HepG2 (cell line): ENCODE measurements at regions not wholly inside any gene's neighbourhood (a gene's known extent, or its start where the extent isn't known, plus 50 kb on each side); places are given as distances from the start of the nearest gene placed in this dataset.

Source experiments
- BCLAF1 ChIP-seq: fragments of 450-650 bp; IDR thresholded peaks from 2 replicates; pipeline ENCODE4 v1.6.1; 2017; ENCODE audit warnings: mild to moderate bottlenecking
- CEBPB ChIP-seq: IDR thresholded peaks from 2 replicates; pipeline ENCODE4 v1.6.1; 2011; ENCODE audit warnings: low read depth, low read length, improper control_type of control experiment, borderline replicate concordance
- CTCF ChIP-seq: sonication (generic); formaldehyde crosslinking; IDR thresholded peaks from 2 replicates; pipeline ENCODE4 v1.5.0; 2020; ENCODE audit warnings: mild to moderate bottlenecking, missing genetic modification reagents, moderate library complexity
- EP300 ChIP-seq, 3 experiments: sonication (generic) in 1 of 3; formaldehyde crosslinking in 1 of 3; IDR thresholded peaks; 2 replicates each; pipeline versions ENCODE4 v1.5.1 to v1.6.1; 2011 to 2020; ENCODE audit warnings: low read depth in 2 of 3, low read length in 2 of 3, borderline replicate concordance in 1 of 3, improper control_type of control experiment in 1 of 3, mild to moderate bottlenecking in 1 of 3, missing genetic modification reagents in 1 of 3, moderate library complexity in 1 of 3
- NFE2L2 ChIP-seq: fragments of 150-350 bp; IDR thresholded peaks from 2 replicates; pipeline ENCODE4 v1.6.1; 2014; ENCODE audit warnings: low read length
- STAG1 ChIP-seq: sonication (generic); formaldehyde crosslinking; IDR thresholded peaks from 2 replicates; pipeline ENCODE4 v1.4.0; 2020; ENCODE audit warnings: missing genetic modification reagents

- TF ChIP-seq STAG1 (CRISPR knock-in tag) (no peak), CEBPB (no peak), CTCF (CRISPR knock-in tag) (no peak), EP300 (IDR thresholded peaks at IDR 0.05; ENCODE audit: low read depth in 2 of 2, low read length in 2 of 2) (no peak), EP300 (CRISPR knock-in tag; IDR thresholded peaks at IDR 0.05; ENCODE audit: borderline replicate concordance) (no peak), BCLAF1 (no peak), NFE2L2 (no peak)
Measured at GRCh38 chr12:38484821-38485449, 168.4 kb downstream of the ALG10B start.
